AG09309 (cell line): ENCODE measurements at regions not wholly inside any gene's neighbourhood (a gene's known extent, or its start where the extent isn't known, plus 50 kb on each side); places are given as distances from the start of the nearest gene placed in this dataset.

Experiments used
- DNase-seq: peaks from one replicate; pipeline ENCODE4 v3.0.0-alpha.2; 2010; ENCODE audit warnings: low read depth
- H3K4me3 ChIP-seq: 2 replicates; pipeline ENCODE4 v1.5.1; 2011; ENCODE audit warnings: mild to moderate bottlenecking, low read depth, low read length, moderate library complexity; ENCODE audit not compliant: control insufficient read depth
- CTCF ChIP-seq: IDR thresholded peaks from 2 replicates; pipeline ENCODE4 v1.5.1; 2011; ENCODE audit warnings: mild to moderate bottlenecking, low read depth, low read length, inconsistent platforms; ENCODE audit not compliant: insufficient read depth, control insufficient read depth; ENCODE audit errors: missing control alignments

- TF ChIP-seq CTCF, result no peak
- no peak overlapping the region for H3K4me3 ChIP-seq
- DNase-seq, result no peak
Observed at GRCh38 chr3:145384307-145384706, 776.7 kb downstream of the PLOD2 start.

GRCh38 chr3:145387211-145387610 lies 773.8 kb downstream of the PLOD2 start:
- H3K4me3 ChIP-seq, result no peak overlapping the region
- DNase-seq, result no peak
- no peak for TF ChIP-seq CTCF

- TF ChIP-seq CTCF, result no peak
- DNase-seq, result no peak
- no peak overlapping the region for H3K4me3 ChIP-seq
Observed at GRCh38 chr3:145395421-145395820, 765.6 kb downstream of the PLOD2 start.

- TF ChIP-seq CTCF, result no peak
- no peak overlapping the region for H3K4me3 ChIP-seq
- DNase-seq, result no peak
Observed at GRCh38 chr3:145411605-145412004, 749.4 kb downstream of the PLOD2 start.

- no peak overlapping the region for H3K4me3 ChIP-seq
- no peak for DNase-seq
- no peak for TF ChIP-seq CTCF
Observed at GRCh38 chr3:145417678-145418077, 743.3 kb downstream of the PLOD2 start.

GRCh38 chr3:145422556-145422955 lies 738.4 kb downstream of the PLOD2 start:
- no peak overlapping the region for H3K4me3 ChIP-seq
- DNase-seq, result no peak
- TF ChIP-seq CTCF, result no peak

GRCh38 chr3:145427355-145427754 lies 733.6 kb downstream of the PLOD2 start:
- no peak for DNase-seq
- no peak overlapping the region for H3K4me3 ChIP-seq

More at GRCh38 chr3:145427355-145427754, 733.6 kb downstream of the PLOD2 start:
- no peak for TF ChIP-seq CTCF
